CD8-positive, alpha-beta memory T cell (primary cell): ENCODE measurements at regions not wholly inside any gene's neighbourhood (a gene's known extent, or its start where the extent isn't known, plus 50 kb on each side); places are given as distances from the start of the nearest gene placed in this dataset.

Source experiments
- CTCF ChIA-PET: fragments of 350-600 bp; sonication (Branson Sonifier 250); formaldehyde crosslinking; loops from one replicate; lab custom pipeline; 2021; ENCODE audit warnings: antibody characterized with exemption; lab: Charles Lee
- POLR2A ChIA-PET: fragments of 350-600 bp; sonication (Branson Sonifier 250); formaldehyde crosslinking; loops from one replicate; lab custom pipeline; 2021; ENCODE audit warnings: antibody characterized with exemption; lab: Charles Lee
- DNase-seq, 5 donors: peaks; one replicate each; pipeline versions ENCODE4 v3.0.0 to v3.0.0-alpha.2; 2020 to 2022; ENCODE audit warnings: mixed read lengths in 1 of 5
- H3K27ac ChIP-seq: one replicate; pipeline ENCODE4 v1.7.0; 2013; ENCODE audit warnings: low read depth, mild to moderate bottlenecking, low read length, moderate library complexity
- H3K27me3 ChIP-seq: 2 replicates; pipeline ENCODE4 v1.7.0; 2013; ENCODE audit warnings: low read length, mild to moderate bottlenecking; ENCODE audit not compliant: insufficient read depth, poor library complexity, severe bottlenecking
- H3K36me3 ChIP-seq: 2 replicates; pipeline ENCODE4 v1.7.0; 2013; ENCODE audit warnings: mild to moderate bottlenecking, low read length, moderate library complexity; ENCODE audit not compliant: insufficient read depth
- H3K4me1 ChIP-seq: 2 replicates; pipeline ENCODE4 v1.7.0; 2013; ENCODE audit warnings: mild to moderate bottlenecking, low read length, moderate library complexity; ENCODE audit not compliant: insufficient read depth
- H3K4me3 ChIP-seq: 2 replicates; pipeline ENCODE4 v1.7.0; 2013; ENCODE audit warnings: mild to moderate bottlenecking, low read length
- H3K9me3 ChIP-seq: 2 replicates; pipeline ENCODE4 v1.7.0; 2013; ENCODE audit warnings: mild to moderate bottlenecking, low read length
- H3K27ac Mint-ChIP-seq, 8 donors: one replicate each; pipeline ENCODE4 v1.8.0; 2020 to 2021; ENCODE audit warnings: mixed read lengths in 8 of 8, mild to moderate bottlenecking in 6 of 8, inconsistent platforms in 3 of 8, moderate library complexity in 3 of 8
- H3K27me3 Mint-ChIP-seq, 2 donors: one replicate each; pipeline ENCODE4 v1.8.0; 2020 to 2021; ENCODE audit warnings: mixed read lengths in 2 of 2, mild to moderate bottlenecking in 1 of 2, moderate library complexity in 1 of 2
- H3K36me3 Mint-ChIP-seq, 3 donors: one replicate each; pipeline ENCODE4 v1.8.0; 2020 to 2021; ENCODE audit warnings: mixed read lengths in 3 of 3, inconsistent platforms in 1 of 3, mild to moderate bottlenecking in 1 of 3
- H3K4me1 Mint-ChIP-seq, 3 donors: one replicate each; pipeline ENCODE4 v1.8.0; 2020 to 2021; ENCODE audit warnings: mixed read lengths in 3 of 3, inconsistent platforms in 1 of 3, mild to moderate bottlenecking in 1 of 3
- H3K4me3 Mint-ChIP-seq, 7 donors: one replicate each; pipeline ENCODE4 v1.8.0; 2020 to 2021; ENCODE audit warnings: mixed read lengths in 7 of 7, mild to moderate bottlenecking in 6 of 7, moderate library complexity in 4 of 7, inconsistent platforms in 2 of 7
- H3K9me3 Mint-ChIP-seq, 5 donors: one replicate each; pipeline ENCODE4 v1.8.0; 2020 to 2022; ENCODE audit warnings: mixed read lengths in 5 of 5, mild to moderate bottlenecking in 3 of 5, moderate library complexity in 2 of 5, inconsistent platforms in 1 of 5

DNA sequence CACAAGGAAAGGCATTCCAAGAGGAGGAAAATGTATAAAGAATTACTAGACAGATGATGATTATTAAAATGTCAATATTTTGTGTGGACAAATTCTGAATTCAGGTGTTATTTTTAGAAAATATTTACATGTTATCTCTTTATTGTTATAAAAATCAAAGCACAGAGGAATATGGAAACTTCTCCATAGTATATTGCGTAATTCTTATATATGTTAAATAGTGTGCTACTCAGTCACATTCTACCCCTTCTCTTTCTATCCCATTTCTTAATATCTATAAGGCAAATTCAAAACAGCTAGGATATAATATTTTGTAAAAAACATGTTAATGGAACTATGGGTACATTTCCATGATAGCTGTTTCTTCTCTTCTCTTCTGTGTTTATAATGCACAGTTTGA, 546.8 kb upstream of the FTMT start:
- Mint-ChIP-seq H3K4me3 (no peak overlapping the region), H3K27ac (no peak overlapping the region), H3K36me3 (no peaks in the 10 kb centered on the region), H3K4me1 (no peaks in the 10 kb centered on the region), H3K27me3 (no peaks in the 10 kb centered on the region), H3K9me3 (peaks cover 0 to 12% (median 4%) of the 10 kb centered on the region in 5 donors)
- ChIA-PET CTCF (no interaction called here), POLR2A (no interaction called here)
- H3K4me1 ChIP-seq = no peaks in the 10 kb centered on the region
- H3K4me3 ChIP-seq = no peak overlapping the region
- H3K27me3 ChIP-seq = no peaks in the 10 kb centered on the region
- no peak overlapping the region for H3K27ac ChIP-seq
- H3K36me3 ChIP-seq = no peaks in the 10 kb centered on the region
- DNase-seq = no peak
- no peaks in the 10 kb centered on the region for H3K9me3 ChIP-seq

DNA sequence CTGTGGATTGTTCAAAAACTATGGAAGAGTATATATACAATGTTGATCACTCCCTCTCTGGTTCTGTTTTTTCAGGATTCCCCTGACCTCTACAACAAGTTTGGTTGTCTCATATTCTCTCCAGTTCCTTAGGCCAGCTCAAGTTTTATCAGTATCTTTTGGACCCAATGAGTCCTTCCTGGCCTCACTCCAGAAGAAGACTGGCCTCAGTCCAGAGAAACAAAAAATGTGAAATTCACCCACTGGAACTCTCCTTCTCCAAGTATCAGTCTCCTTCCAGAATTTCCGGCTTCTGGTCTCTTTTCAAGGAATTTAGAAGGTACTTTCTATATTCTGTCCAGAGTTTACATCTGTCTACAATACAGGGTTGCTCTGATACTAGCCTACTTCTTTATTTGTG, 537.8 kb upstream of the FTMT start:
- H3K4me1 ChIP-seq = no peaks in the 10 kb centered on the region
- ChIA-PET CTCF (no interaction called here), POLR2A (no interaction called here)
- no peaks in the 10 kb centered on the region for H3K36me3 ChIP-seq
- H3K27me3 Mint-ChIP-seq = no peaks in the 10 kb centered on the region
- DNase-seq = no peak
- no peak overlapping the region for H3K27ac ChIP-seq
- H3K9me3 Mint-ChIP-seq = peaks cover 0 to 25% (median 11%) of the 10 kb centered on the region in 5 donors
- H3K4me3 ChIP-seq = no peak overlapping the region
- H3K27me3 ChIP-seq = no peaks in the 10 kb centered on the region
- no peaks in the 10 kb centered on the region for H3K9me3 ChIP-seq
- no peak overlapping the region for H3K4me3 Mint-ChIP-seq
- no peaks in the 10 kb centered on the region for H3K4me1 Mint-ChIP-seq
- no peaks in the 10 kb centered on the region for H3K36me3 Mint-ChIP-seq
- no peak overlapping the region for H3K27ac Mint-ChIP-seq

DNA sequence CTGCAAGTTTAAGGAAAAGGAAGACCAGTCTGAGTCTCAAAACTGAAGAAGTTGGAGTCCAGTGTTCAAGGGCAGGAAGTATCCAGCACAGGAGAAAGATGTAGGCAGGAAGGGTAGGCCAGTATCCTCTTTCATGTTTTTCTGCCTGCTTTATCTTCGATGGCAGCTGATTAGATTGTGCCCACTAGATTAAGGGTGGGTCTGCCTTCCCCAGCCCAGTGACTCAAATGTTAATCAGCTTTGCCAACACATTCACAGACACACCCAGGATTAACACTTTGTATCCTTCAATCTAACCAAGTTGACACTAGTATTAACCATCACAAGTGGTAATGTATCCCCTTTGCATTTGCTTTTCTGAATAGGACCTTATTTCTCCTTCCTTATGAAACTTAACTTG, 535.9 kb upstream of the FTMT start:
- Mint-ChIP-seq H3K36me3 (no peaks in the 10 kb centered on the region), H3K4me1 (no peaks in the 10 kb centered on the region), H3K9me3 (peaks cover 4 to 33% (median 9%) of the 10 kb centered on the region in 5 donors), H3K27ac (no peak overlapping the region), H3K4me3 (no peak overlapping the region), H3K27me3 (no peaks in the 10 kb centered on the region)
- no peak for DNase-seq
- no peak overlapping the region for H3K27ac ChIP-seq
- no peak overlapping the region for H3K4me3 ChIP-seq
- no peaks in the 10 kb centered on the region for H3K27me3 ChIP-seq
- H3K36me3 ChIP-seq = no peaks in the 10 kb centered on the region
- ChIA-PET CTCF (no interaction called here), POLR2A (no interaction called here)
- H3K9me3 ChIP-seq = no peaks in the 10 kb centered on the region
- H3K4me1 ChIP-seq = no peaks in the 10 kb centered on the region

DNA sequence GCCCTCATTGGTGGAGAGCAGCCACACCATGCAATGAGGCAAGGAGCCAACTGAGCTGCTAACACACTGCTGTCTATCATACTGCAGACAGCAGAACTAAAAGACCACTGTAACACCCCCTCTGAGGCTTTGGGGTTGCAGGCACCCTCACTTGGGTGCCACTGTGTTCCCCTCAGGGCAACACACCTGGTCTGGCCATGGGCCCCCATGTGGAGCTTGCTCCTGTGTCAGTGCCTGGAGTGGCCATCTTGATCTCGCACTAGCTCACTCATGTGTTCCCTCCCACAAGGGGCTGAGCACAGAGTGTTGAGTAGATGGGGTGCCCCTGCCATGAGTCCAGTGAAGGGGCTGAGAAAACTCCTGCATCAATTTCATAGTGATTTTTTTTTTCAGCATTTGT, 532.4 kb upstream of the FTMT start:
- no peaks in the 10 kb centered on the region for H3K36me3 ChIP-seq
- peaks cover 4 to 33% (median 8%) of the 10 kb centered on the region in 5 donors for H3K9me3 Mint-ChIP-seq
- no peaks in the 10 kb centered on the region for H3K4me1 Mint-ChIP-seq
- ChIA-PET POLR2A (no interaction called here), CTCF (no interaction called here)
- no peak overlapping the region for H3K4me3 Mint-ChIP-seq
- no peaks in the 10 kb centered on the region for H3K36me3 Mint-ChIP-seq
- no peaks in the 10 kb centered on the region for H3K27me3 ChIP-seq
- no peak for DNase-seq
- no peaks in the 10 kb centered on the region for H3K4me1 ChIP-seq
- H3K27ac ChIP-seq = no peak overlapping the region
- H3K27ac Mint-ChIP-seq = no peak overlapping the region
- H3K27me3 Mint-ChIP-seq = no peaks in the 10 kb centered on the region
- no peak overlapping the region for H3K4me3 ChIP-seq
- H3K9me3 ChIP-seq = no peaks in the 10 kb centered on the region

DNA sequence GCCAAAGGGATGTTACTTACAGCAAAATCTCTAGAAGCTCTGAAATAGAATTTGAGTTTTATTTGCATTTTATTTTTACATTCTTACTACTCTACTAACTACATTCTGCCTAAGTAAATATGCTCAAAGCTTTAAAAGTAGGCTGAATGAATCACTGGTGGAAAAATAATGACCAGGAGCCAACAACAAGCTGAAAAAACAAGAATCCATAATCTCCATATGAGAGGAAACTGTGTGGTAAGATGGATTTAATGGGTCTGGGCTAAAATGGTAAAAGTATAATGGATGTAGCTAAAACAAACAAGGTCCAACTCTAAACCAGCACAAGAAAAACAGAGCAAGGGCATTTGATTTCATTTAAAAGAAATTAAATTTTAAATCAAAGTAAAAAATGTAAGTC, 525.8 kb upstream of the FTMT start:
- peaks cover 0 to 22% (median 2%) of the 10 kb centered on the region in 5 donors for H3K9me3 Mint-ChIP-seq
- no peaks in the 10 kb centered on the region for H3K27me3 Mint-ChIP-seq
- ChIA-PET CTCF (no interaction called here), POLR2A (no interaction called here)
- H3K4me3 Mint-ChIP-seq = no peak overlapping the region
- no peak for DNase-seq
- no peaks in the 10 kb centered on the region for H3K36me3 ChIP-seq
- H3K27ac ChIP-seq = no peak overlapping the region
- H3K4me1 ChIP-seq = no peaks in the 10 kb centered on the region
- no peaks in the 10 kb centered on the region for H3K36me3 Mint-ChIP-seq
- no peaks in the 10 kb centered on the region for H3K4me1 Mint-ChIP-seq
- no peaks in the 10 kb centered on the region for H3K9me3 ChIP-seq
- H3K27ac Mint-ChIP-seq = no peak overlapping the region
- H3K4me3 ChIP-seq = no peak overlapping the region
- H3K27me3 ChIP-seq = no peaks in the 10 kb centered on the region

DNA sequence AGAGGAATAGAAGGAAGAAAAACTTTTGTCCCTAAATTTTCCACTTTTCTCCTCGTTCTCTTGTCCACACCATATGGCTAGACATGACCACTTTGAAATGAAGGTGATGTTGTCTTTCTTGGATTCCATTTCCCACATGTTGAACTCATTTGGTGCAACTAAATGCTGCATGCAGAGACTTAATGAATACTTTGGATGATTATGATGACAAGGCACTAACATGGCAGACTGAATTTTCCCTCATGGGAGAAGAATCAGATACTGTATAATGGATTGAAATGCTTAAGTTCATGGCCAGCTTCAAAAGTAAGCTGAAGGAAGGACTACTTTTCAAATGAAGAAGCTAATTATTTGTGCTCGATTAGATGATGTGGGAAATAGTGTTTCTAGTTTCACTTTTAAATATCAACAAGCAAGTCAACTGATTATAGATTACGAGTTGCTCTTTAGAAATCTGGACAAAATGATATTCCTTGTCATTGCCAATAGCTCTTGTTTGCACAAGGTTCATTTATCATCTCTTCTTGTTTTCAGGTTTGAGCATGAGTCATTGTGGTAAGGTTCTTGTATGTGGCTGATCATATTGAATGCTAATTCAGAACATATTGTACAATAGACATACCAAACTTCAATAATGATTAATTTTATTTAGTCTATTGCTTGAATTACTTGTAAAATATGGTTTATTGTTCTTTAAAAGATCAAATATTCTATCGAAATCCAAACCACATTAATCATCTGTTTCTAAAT, 501.3 kb upstream of the FTMT start:
- Mint-ChIP-seq H3K4me3 (no peak overlapping the region), H3K27ac (no peak overlapping the region), H3K36me3 (no peaks in the 10 kb centered on the region), H3K4me1 (no peaks in the 10 kb centered on the region), H3K9me3 (peaks cover 0 to 16% (median 4%) of the 10 kb centered on the region in 5 donors), H3K27me3 (no peaks in the 10 kb centered on the region)
- Histone ChIP-seq H3K9me3 (no peaks in the 10 kb centered on the region), H3K36me3 (no peaks in the 10 kb centered on the region), H3K4me3 (no peak overlapping the region), H3K27ac (no peak overlapping the region), H3K27me3 (no peaks in the 10 kb centered on the region), H3K4me1 (no peaks in the 10 kb centered on the region)
- CTCF ChIA-PET = no interaction called here
- DNase-seq = no peak
- POLR2A ChIA-PET = no interaction called here

DNA sequence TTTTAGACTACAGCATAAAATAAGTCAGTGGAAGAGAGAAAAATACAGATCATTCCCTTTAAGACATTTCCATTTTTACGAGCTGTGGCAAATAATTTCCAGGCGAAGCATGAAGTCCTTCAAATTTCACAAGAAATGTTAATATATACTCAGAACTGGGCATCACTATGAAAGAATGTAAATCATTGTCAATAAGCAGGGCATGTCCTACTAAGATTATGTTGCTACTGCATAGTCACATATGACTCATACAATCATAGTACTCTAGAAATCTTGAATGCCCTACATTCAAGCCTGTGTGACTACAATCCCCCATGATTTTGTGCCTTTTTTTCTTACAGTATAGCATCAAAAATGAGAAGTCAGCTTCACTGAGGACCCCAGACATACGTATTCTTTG, 485.2 kb upstream of the FTMT start:
- Histone ChIP-seq H3K9me3 (no peaks in the 10 kb centered on the region), H3K4me3 (no peak overlapping the region), H3K27me3 (no peaks in the 10 kb centered on the region), H3K36me3 (no peaks in the 10 kb centered on the region), H3K4me1 (no peaks in the 10 kb centered on the region), H3K27ac (no peak overlapping the region)
- Mint-ChIP-seq H3K36me3 (no peaks in the 10 kb centered on the region), H3K27me3 (no peaks in the 10 kb centered on the region), H3K4me1 (no peaks in the 10 kb centered on the region), H3K4me3 (no peak overlapping the region), H3K27ac (no peak overlapping the region), H3K9me3 (peaks cover 2 to 13% (median 5%) of the 10 kb centered on the region in 5 donors)
- POLR2A ChIA-PET = no interaction called here
- CTCF ChIA-PET = no interaction called here
- no peak for DNase-seq

DNA sequence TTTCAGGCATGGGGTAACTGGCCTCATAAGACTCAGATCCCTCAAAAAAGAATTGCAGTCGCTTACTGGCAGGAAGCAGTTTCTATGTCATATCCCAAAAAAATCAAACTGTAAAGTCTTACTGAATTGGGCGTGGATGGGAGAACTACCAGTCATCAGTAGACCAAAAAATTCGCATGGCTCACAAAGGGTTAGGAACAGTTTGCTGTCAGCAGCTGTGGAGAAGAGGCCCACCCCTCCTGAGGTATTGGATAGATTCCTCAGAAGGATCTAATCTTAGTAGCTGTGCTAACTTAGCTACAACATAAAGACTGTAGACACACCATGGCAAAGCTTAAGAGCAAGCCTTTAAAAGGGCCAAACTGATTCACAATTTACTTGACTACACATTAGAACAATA, 478.3 kb upstream of the FTMT start:
- POLR2A ChIA-PET = no interaction called here
- H3K27ac Mint-ChIP-seq = no peak overlapping the region
- CTCF ChIA-PET = no interaction called here
- H3K9me3 ChIP-seq = no peaks in the 10 kb centered on the region
- H3K4me3 Mint-ChIP-seq = no peak overlapping the region
- H3K36me3 Mint-ChIP-seq = no peaks in the 10 kb centered on the region
- no peak for DNase-seq
- peaks cover 3 to 20% (median 10%) of the 10 kb centered on the region in 5 donors for H3K9me3 Mint-ChIP-seq
- no peaks in the 10 kb centered on the region for H3K27me3 ChIP-seq
- H3K4me1 ChIP-seq = no peaks in the 10 kb centered on the region
- no peaks in the 10 kb centered on the region for H3K36me3 ChIP-seq
- no peaks in the 10 kb centered on the region for H3K4me1 Mint-ChIP-seq
- no peak overlapping the region for H3K4me3 ChIP-seq
- H3K27ac ChIP-seq = no peak overlapping the region
- no peaks in the 10 kb centered on the region for H3K27me3 Mint-ChIP-seq
